ENCODE measurements at regions not wholly inside any gene's neighbourhood (a gene's known extent, or its start where the extent isn't known, plus 50 kb on each side); places are given as distances from the start of the nearest gene placed in this dataset.

- no peak for TF ChIP-seq CTCF (IDR thresholded peaks at IDR 0.05; ENCODE audit: borderline replicate concordance, extremely low read depth, low read length, poor library complexity, severe bottlenecking)
- no peak for TF ChIP-seq EZH2 (IDR thresholded peaks at IDR 0.05; ENCODE audit: borderline replicate concordance, low read depth, low read length, severe bottlenecking)
Measured at GRCh38 chr1:192098001-192098400, 60.3 kb upstream of the RGS18 start.
